ENCODE measurements at regions not wholly inside any gene's neighbourhood (a gene's known extent, or its start where the extent isn't known, plus 50 kb on each side); places are given as distances from the start of the nearest gene placed in this dataset.

DNA sequence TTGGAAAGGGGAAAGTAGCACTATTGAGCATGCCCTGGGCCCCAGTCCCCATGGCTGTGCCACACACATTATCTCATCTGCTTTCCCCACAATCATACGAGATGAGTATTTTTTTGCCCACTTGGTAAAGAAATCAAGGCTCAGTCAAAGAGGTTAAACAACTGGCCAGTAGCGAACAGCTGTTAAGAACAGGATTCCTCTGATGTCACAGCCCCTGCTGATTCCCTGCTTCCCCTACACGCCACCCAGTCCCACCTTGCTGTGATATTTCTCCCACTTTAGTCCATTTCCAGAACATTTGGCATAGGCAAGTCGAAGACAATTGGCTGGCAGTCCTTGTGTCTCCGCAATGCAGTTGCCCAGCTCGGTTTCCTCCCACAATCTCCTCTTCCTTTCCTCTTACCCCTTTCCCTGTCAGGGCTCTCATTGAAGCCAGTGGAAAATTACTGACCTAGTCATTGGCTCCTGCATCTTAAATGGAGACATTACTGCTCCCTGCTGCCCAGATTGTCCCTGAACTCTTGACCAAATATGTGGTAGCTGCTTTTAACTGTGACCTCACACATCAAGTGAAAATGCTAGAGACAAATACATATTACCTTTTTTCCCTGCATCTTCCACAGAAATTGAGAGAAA is 56.5 kb upstream of the EEPD1 start:
- H3K9me3 ChIP-seq, result no peaks in the 10 kb centered on the region
- ATAC-seq, result no peak
- no peaks in the 10 kb centered on the region for H3K4me1 ChIP-seq
- TF ChIP-seq, protein P1, sequence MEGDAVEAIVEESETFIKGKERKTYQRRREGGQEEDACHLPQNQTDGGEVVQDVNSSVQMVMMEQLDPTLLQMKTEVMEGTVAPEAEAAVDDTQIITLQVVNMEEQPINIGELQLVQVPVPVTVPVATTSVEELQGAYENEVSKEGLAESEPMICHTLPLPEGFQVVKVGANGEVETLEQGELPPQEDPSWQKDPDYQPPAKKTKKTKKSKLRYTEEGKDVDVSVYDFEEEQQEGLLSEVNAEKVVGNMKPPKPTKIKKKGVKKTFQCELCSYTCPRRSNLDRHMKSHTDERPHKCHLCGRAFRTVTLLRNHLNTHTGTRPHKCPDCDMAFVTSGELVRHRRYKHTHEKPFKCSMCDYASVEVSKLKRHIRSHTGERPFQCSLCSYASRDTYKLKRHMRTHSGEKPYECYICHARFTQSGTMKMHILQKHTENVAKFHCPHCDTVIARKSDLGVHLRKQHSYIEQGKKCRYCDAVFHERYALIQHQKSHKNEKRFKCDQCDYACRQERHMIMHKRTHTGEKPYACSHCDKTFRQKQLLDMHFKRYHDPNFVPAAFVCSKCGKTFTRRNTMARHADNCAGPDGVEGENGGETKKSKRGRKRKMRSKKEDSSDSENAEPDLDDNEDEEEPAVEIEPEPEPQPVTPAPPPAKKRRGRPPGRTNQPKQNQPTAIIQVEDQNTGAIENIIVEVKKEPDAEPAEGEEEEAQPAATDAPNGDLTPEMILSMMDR (IDR thresholded peaks at IDR 0.05), result no peak
- no peak overlapping the region for H3K4me3 ChIP-seq
- no peak for DNase-seq
- H3K36me3 ChIP-seq, result no peaks in the 10 kb centered on the region
- H3K27me3 ChIP-seq, result no peaks in the 10 kb centered on the region
- no peak overlapping the region for H3K27ac ChIP-seq
- intact Hi-C loops (cut with DNase I), result no loop called here

DNA sequence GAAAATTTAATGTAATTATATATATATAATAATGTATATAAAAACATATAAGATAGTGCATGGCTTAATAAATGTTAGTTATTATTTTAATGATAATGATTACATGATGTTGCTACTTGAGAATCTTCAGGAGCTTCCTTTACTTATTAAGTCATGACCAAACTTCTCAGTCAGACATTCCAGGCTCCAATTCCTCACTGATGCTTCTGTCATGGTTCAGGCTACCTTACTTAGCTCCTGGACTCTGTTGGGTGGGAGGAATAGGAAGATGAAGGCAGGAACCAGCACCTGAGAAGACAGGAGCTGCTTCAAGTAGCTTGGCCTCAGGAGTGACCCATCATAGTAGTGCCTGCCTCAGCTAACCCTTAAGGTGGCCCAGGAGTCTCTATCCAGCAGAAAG is 55.0 kb upstream of the EEPD1 start:
- Histone ChIP-seq H3K4me3 (no peak overlapping the region), H3K27me3 (no peaks in the 10 kb centered on the region), H3K36me3 (no peaks in the 10 kb centered on the region), H3K9me3 (no peaks in the 10 kb centered on the region), H3K4me1 (no peaks in the 10 kb centered on the region), H3K27ac (no peak overlapping the region)
- ATAC-seq (no peak), DNase-seq (no peak)
- intact Hi-C loops (cut with DNase I), result no loop called here
- TF ChIP-seq, protein P1 (IDR thresholded peaks at IDR 0.05), result no peak

DNA sequence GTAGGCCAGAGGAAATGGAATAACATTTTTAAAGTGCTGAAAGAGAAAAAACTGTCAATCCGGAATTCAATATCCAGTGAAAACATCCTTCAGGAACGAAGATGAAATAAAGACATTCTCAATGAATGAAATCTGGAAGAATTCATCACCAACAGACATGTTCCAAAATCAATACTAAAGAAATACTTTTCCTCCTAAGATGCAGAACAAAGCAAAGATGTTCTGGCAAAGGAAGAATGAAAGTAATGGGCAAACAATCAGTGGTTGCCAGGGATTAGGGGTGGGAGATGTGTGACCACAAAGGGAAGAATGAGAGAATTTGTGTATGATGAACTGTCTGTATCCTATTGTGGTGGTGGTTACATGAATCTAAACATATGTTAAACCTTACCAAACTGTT is 52.8 kb upstream of the EEPD1 start:
- Histone ChIP-seq H3K9me3 (no peaks in the 10 kb centered on the region), H3K27ac (no peak overlapping the region), H3K4me1 (peaks cover 0 to 5% of the 10 kb centered on the region in 2 donors), H3K27me3 (no peaks in the 10 kb centered on the region), H3K4me3 (no peak overlapping the region), H3K36me3 (no peaks in the 10 kb centered on the region)
- DNase-seq (no peak), ATAC-seq (no peak)
- intact Hi-C loops (cut with DNase I), result no loop called here
- TF ChIP-seq, protein P1 (IDR thresholded peaks at IDR 0.05), result no peak

DNA sequence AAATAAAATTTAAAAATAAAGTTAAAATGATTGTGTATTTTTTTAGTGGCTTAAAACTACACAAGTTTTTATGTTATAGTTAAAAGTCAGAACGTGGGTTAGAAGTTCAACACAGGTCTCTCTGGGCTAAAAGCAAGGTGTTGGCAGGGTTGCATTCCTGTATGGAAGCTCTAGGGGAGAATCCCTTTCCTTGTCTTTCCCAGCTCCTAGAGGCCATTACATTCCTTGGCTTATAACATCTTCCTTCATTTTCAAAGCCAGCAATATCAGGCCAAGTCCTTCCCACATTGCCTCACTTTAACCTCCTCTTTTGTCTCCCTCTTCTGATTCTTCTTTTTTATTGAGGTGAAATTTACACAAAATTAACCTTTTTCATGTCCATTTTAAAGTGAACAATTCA is 52.4 kb upstream of the EEPD1 start:
- no peak overlapping the region for H3K4me3 ChIP-seq
- TF ChIP-seq, protein P1 (IDR thresholded peaks at IDR 0.05), result no peak
- H3K27me3 ChIP-seq, result no peaks in the 10 kb centered on the region
- no peaks in the 10 kb centered on the region for H3K9me3 ChIP-seq
- intact Hi-C loops (cut with DNase I), result no loop called here
- DNase-seq (no peak), ATAC-seq (no peak)
- no peak overlapping the region for H3K27ac ChIP-seq
- peaks cover 0 to 5% of the 10 kb centered on the region in 2 donors for H3K4me1 ChIP-seq
- H3K36me3 ChIP-seq, result no peaks in the 10 kb centered on the region

All from left lung (tissue), 4 donors.